NCI-H1417 (cell line): ENCODE measurements at regions not wholly inside any gene's neighbourhood (a gene's known extent, or its start where the extent isn't known, plus 50 kb on each side); places are given as distances from the start of the nearest gene placed in this dataset.
A peak's percentile ranks its signal among the peaks of the same experiment; 100 is the strongest.
"Not testable (repeated sequence)": the region's sequence is repeated elsewhere in the genome, so short reads cannot be mapped to it uniquely, and the experiment has no call there.

Experiments used
- DNase-seq, 3 experiments: peaks; one replicate each; lab custom pipeline; 2025; lab: John Stamatoyannopoulos, UW

- no peak for DNase-seq
Measured at GRCh38 chr6:135655055-135655454, 157.5 kb upstream of the AHI1 start.

GRCh38 chr6:135657207-135657606, 159.7 kb upstream of the AHI1 start:
- DNase-seq, result peak in 2 of 3 experiments; percentile 61 to 89

GRCh38 chr6:135658481-135658880, 160.9 kb upstream of the AHI1 start:
- DNase-seq, result no peak

- no peak for DNase-seq
Measured at GRCh38 chr6:135658916-135659315, 161.4 kb upstream of the AHI1 start.

- no peak for DNase-seq
Measured at GRCh38 chr6:135664527-135664926, 167.0 kb upstream of the AHI1 start.

- no peak for DNase-seq
Measured at GRCh38 chr6:135665935-135666334, 168.4 kb upstream of the AHI1 start.

GRCh38 chr6:135667691-135668455, 170.3 kb upstream of the AHI1 start:
- DNase-seq, result peak; percentile 42 to 87 (median 74)

GRCh38 chr6:135672256-135672655, 174.7 kb upstream of the AHI1 start:
- no peak for DNase-seq

GRCh38 chr6:135673501-135674309, 176.2 kb upstream of the AHI1 start:
- DNase-seq, result no peak

- no peak for DNase-seq
Measured at GRCh38 chr6:135675026-135675425, 176.5 kb upstream of the PDE7B start.

GRCh38 chr6:135675862-135676261, 175.6 kb upstream of the PDE7B start:
- peak; percentile 55 to 91 (median 57) for DNase-seq

GRCh38 chr6:135680964-135681913, 170.3 kb upstream of the PDE7B start:
- peak in 2 of 3 experiments; percentile 25 for DNase-seq

GRCh38 chr6:135686784-135687301, 164.7 kb upstream of the PDE7B start:
- no peak for DNase-seq

- not testable (repeated sequence) for DNase-seq
Measured at GRCh38 chr6:135688476-135688875, 163.0 kb upstream of the PDE7B start.

GRCh38 chr6:135692426-135692825, 159.1 kb upstream of the PDE7B start:
- DNase-seq, result no peak

GRCh38 chr6:135693811-135694370, 157.6 kb upstream of the PDE7B start:
- no peak for DNase-seq

GRCh38 chr6:135699705-135700104, 151.8 kb upstream of the PDE7B start:
- no peak for DNase-seq

GRCh38 chr6:135701426-135701825, 150.1 kb upstream of the PDE7B start:
- no peak for DNase-seq

- DNase-seq, result no peak
Measured at GRCh38 chr6:135703007-135703406, 148.5 kb upstream of the PDE7B start.

GRCh38 chr6:135703621-135704020, 147.9 kb upstream of the PDE7B start:
- no peak for DNase-seq

- DNase-seq, result no peak
Measured at GRCh38 chr6:135707426-135707825, 144.1 kb upstream of the PDE7B start.
